Vagina (tissue), 2 donors: ENCODE measurements at regions not wholly inside any gene's neighbourhood (a gene's known extent, or its start where the extent isn't known, plus 50 kb on each side); places are given as distances from the start of the nearest gene placed in this dataset.

ENCODE experiments used
- CTCF ChIP-seq, 3 experiments: fragments of 450-650 bp in 2 of 3; fragments of 200-600 bp in 1 of 3; sonication (generic) in 1 of 3; IDR thresholded peaks; one replicate each; pipeline ENCODE4 v1.5.1; 2017 to 2019; ENCODE audit warnings: antibody characterized with exemption in 3 of 3, mild to moderate bottlenecking in 2 of 3, moderate library complexity in 2 of 3
- POLR2A ChIP-seq, 2 donors: fragments of 450-650 bp; IDR thresholded peaks; one replicate each; pipeline ENCODE4 v1.6.1; 2017; ENCODE audit warnings: antibody characterized with exemption in 2 of 2, mild to moderate bottlenecking in 2 of 2, moderate library complexity in 2 of 2

GRCh38 chr12:59393506-59393905, 202.3 kb upstream of the SLC16A7 start:
- TF ChIP-seq CTCF (IDR thresholded peaks at IDR 0.05) (no peak), POLR2A (IDR thresholded peaks at IDR 0.05) (no peak)
